ENCODE measurements at regions not wholly inside any gene's neighbourhood (a gene's known extent, or its start where the extent isn't known, plus 50 kb on each side); places are given as distances from the start of the nearest gene placed in this dataset.

- TF ChIP-seq SMC3 (IDR thresholded peaks at IDR 0.05; ENCODE audit: low read depth, low read length) (no peak), YY1 (IDR thresholded peaks at IDR 0.05; ENCODE audit: low read depth) (no peak), IRF3 (IDR thresholded peaks at IDR 0.05; ENCODE audit: low read depth, low read length) (no peak)
Measured at GRCh38 chr14:43651185-43651787, 855.8 kb downstream of the FSCB start.

Measured in SK-N-SH (cell line).